ENCODE measurements at regions not wholly inside any gene's neighbourhood (a gene's known extent, or its start where the extent isn't known, plus 50 kb on each side); places are given as distances from the start of the nearest gene placed in this dataset.

GRCh38 chr2:172279214-172279613, 148.2 kb upstream of the ITGA6 start:
- TF ChIP-seq EZH2 (IDR thresholded peaks at IDR 0.05; ENCODE audit: borderline replicate concordance, low read length) (no peak), CTCF (conservative IDR thresholded peaks at IDR 0.05 in 1 of 2, IDR thresholded peaks at IDR 0.05 in 1 of 2; ENCODE audit: extremely low read depth in 1 of 2, insufficient read depth in 1 of 2, low read depth in 1 of 2, low read length in 2 of 2) (no peak)
